H9 (cell line): ENCODE measurements at regions not wholly inside any gene's neighbourhood (a gene's known extent, or its start where the extent isn't known, plus 50 kb on each side); places are given as distances from the start of the nearest gene placed in this dataset.

Experiments
- DNase-seq: peaks from one replicate; pipeline ENCODE4 v3.0.0-alpha.2; 2017
- H2AFZ ChIP-seq: one replicate; pipeline ENCODE4 v1.6.1; 2013; ENCODE audit warnings: mild to moderate bottlenecking, low read length, control low read depth, moderate library complexity
- H2AK5ac ChIP-seq: 2 replicates; pipeline ENCODE4 v1.6.1; 2013; ENCODE audit warnings: low read length, control low read depth, mixed read lengths; ENCODE audit not compliant: insufficient read length
- H2BK120ac ChIP-seq: one replicate; pipeline ENCODE4 v1.6.1; 2013; ENCODE audit warnings: low read depth, mild to moderate bottlenecking, low read length, control low read depth, inconsistent platforms; ENCODE audit not compliant: poor library complexity, severe bottlenecking
- H2BK12ac ChIP-seq: 2 replicates; pipeline ENCODE4 v1.6.1; 2013; ENCODE audit warnings: low read length, control low read depth, mixed read lengths, low read depth; ENCODE audit not compliant: insufficient read length
- H2BK15ac ChIP-seq: 2 replicates; pipeline ENCODE4 v1.6.1; 2013; ENCODE audit warnings: low read depth, low read length, control low read depth
- H2BK20ac ChIP-seq: one replicate; pipeline ENCODE4 v1.6.1; 2013; ENCODE audit warnings: low read depth, mild to moderate bottlenecking, low read length, control low read depth, inconsistent platforms; ENCODE audit not compliant: poor library complexity, severe bottlenecking
- H2BK5ac ChIP-seq: 2 replicates; pipeline ENCODE4 v1.6.1; 2013; ENCODE audit warnings: low read length, control low read depth, mixed read lengths; ENCODE audit not compliant: insufficient read length
- H3K14ac ChIP-seq: 2 replicates; pipeline ENCODE4 v1.6.1; 2013; ENCODE audit warnings: low read length, control low read depth; ENCODE audit not compliant: insufficient read depth
- H3K18ac ChIP-seq: 2 replicates; pipeline ENCODE4 v1.6.1; 2013; ENCODE audit warnings: low read depth, mild to moderate bottlenecking, mixed read lengths, low read length, control low read depth; ENCODE audit not compliant: insufficient read length
- H3K23ac ChIP-seq: 2 replicates; pipeline ENCODE4 v1.6.1; 2013; ENCODE audit warnings: low read length, control low read depth, mixed read lengths, low read depth; ENCODE audit not compliant: insufficient read length
- H3K23me2 ChIP-seq: 2 replicates; pipeline ENCODE4 v1.6.1; 2013; ENCODE audit warnings: low read depth, mild to moderate bottlenecking, mixed read lengths, low read length, control low read depth; ENCODE audit not compliant: insufficient read length, poor library complexity, severe bottlenecking
- H3K27ac ChIP-seq: 2 replicates; pipeline ENCODE4 v1.5.1; 2013; ENCODE audit warnings: low read length, control low read depth, mixed read lengths, low read depth; ENCODE audit not compliant: insufficient read length
- H3K27me3 ChIP-seq: 2 replicates; pipeline ENCODE4 v1.6.1; 2013; ENCODE audit warnings: low read length, control low read depth, inconsistent platforms; ENCODE audit not compliant: insufficient read depth
- H3K4ac ChIP-seq: 2 replicates; pipeline ENCODE4 v1.6.1; 2013; ENCODE audit warnings: low read depth, mild to moderate bottlenecking, control low read depth, inconsistent platforms, low read length, moderate library complexity
- H3K4me1 ChIP-seq: 2 replicates; pipeline ENCODE4 v1.6.1; 2013; ENCODE audit warnings: low read length, control low read depth, inconsistent platforms; ENCODE audit not compliant: insufficient read depth
- H3K4me2 ChIP-seq: 2 replicates; pipeline ENCODE4 v1.6.1; 2013; ENCODE audit warnings: low read length, control low read depth, mixed read lengths; ENCODE audit not compliant: insufficient read length, insufficient read depth
- H3K56ac ChIP-seq: 2 replicates; pipeline ENCODE4 v1.6.1; 2013; ENCODE audit warnings: low read depth, mild to moderate bottlenecking, mixed read lengths, low read length, control low read depth; ENCODE audit not compliant: insufficient read length
- H3K79me1 ChIP-seq: 2 replicates; pipeline ENCODE4 v1.6.1; 2013; ENCODE audit warnings: low read depth, mild to moderate bottlenecking, moderate library complexity, low read length, control low read depth, inconsistent platforms; ENCODE audit not compliant: insufficient read depth, poor library complexity, severe bottlenecking
- H3K79me2 ChIP-seq: 2 replicates; pipeline ENCODE4 v1.6.1; 2013; ENCODE audit warnings: low read length, control low read depth, inconsistent platforms; ENCODE audit not compliant: insufficient read depth
- H3K9ac ChIP-seq: 2 replicates; pipeline ENCODE4 v1.6.1; 2013; ENCODE audit warnings: low read length, control low read depth, mixed read lengths; ENCODE audit not compliant: insufficient read length; ENCODE audit errors: extremely low read depth
- H3K9me3 ChIP-seq: one replicate; pipeline ENCODE4 v1.6.1; 2013; ENCODE audit warnings: low read depth, low read length, inconsistent platforms; ENCODE audit not compliant: control insufficient read depth
- H3T11ph ChIP-seq: one replicate; pipeline ENCODE4 v1.6.1; 2013; ENCODE audit warnings: mild to moderate bottlenecking, low read length, control low read depth, inconsistent platforms
- H4K20me1 ChIP-seq: one replicate; pipeline ENCODE4 v1.6.1; 2013; ENCODE audit not compliant: control insufficient read depth, insufficient read length, insufficient read depth
- H4K5ac ChIP-seq: 2 replicates; pipeline ENCODE4 v1.6.1; 2013; ENCODE audit warnings: low read depth, mild to moderate bottlenecking, mixed read lengths, low read length, control low read depth; ENCODE audit not compliant: insufficient read length
- H4K8ac ChIP-seq: replicated peaks from 2 replicates; pipeline ENCODE4 v1.6.1; 2013; ENCODE audit warnings: low read length, control low read depth, mixed read lengths, low read depth; ENCODE audit not compliant: insufficient read length
- H4K91ac ChIP-seq: 2 replicates; pipeline ENCODE4 v1.6.1; 2013; ENCODE audit warnings: low read depth, mild to moderate bottlenecking, moderate library complexity, mixed read lengths, low read length, control low read depth; ENCODE audit not compliant: insufficient read length
- H3K27ac Mint-ChIP-seq, 3 experiments: 2 replicates in 2 of 3; 3 replicates in 1 of 3; pipeline ENCODE4 v1.8.0; 2020 to 2021; ENCODE audit warnings: mixed read lengths in 3 of 3, mild to moderate bottlenecking in 1 of 3, moderate library complexity in 1 of 3
- H3K27me3 Mint-ChIP-seq: 2 replicates; pipeline ENCODE4 v1.8.0; 2021; ENCODE audit warnings: low read depth, mild to moderate bottlenecking, moderate library complexity, mixed read lengths
- H3K36me3 Mint-ChIP-seq, 3 experiments: 2 replicates in 2 of 3; 3 replicates in 1 of 3; pipeline ENCODE4 v1.8.0; 2020 to 2021; ENCODE audit warnings: low read depth in 3 of 3, mixed read lengths in 3 of 3; ENCODE audit not compliant: insufficient read depth in 1 of 3
- H3K4me1 Mint-ChIP-seq, 2 experiments: 2 replicates each; pipeline ENCODE4 v1.8.0; 2020; ENCODE audit warnings: mixed read lengths in 2 of 2
- H3K4me3 Mint-ChIP-seq, 2 experiments: 2 replicates in 1 of 2; 3 replicates in 1 of 2; pipeline ENCODE4 v1.8.0; 2020 to 2021; ENCODE audit warnings: mild to moderate bottlenecking in 2 of 2, mixed read lengths in 2 of 2, moderate library complexity in 1 of 2
- H3K9me3 Mint-ChIP-seq, 2 experiments: 2 replicates in 1 of 2; 3 replicates in 1 of 2; pipeline ENCODE4 v1.8.0; 2020; ENCODE audit warnings: mild to moderate bottlenecking in 2 of 2, mixed read lengths in 2 of 2, moderate library complexity in 1 of 2
- WGBS: extraction: QIAGEN DNeasy Blood & Tissue Kit; methylation state at CpG from one replicate; pipeline ENCODE4 v1.1.7; 2013; ENCODE audit warnings: missing lambda C conversion rate, low lambda C conversion rate, mixed read lengths; ENCODE audit not compliant: insufficient read length; ENCODE audit errors: extremely low coverage; 5-methylcytosine and 5-hydroxymethylcytosine counted together
- TF ChIP-seq, protein P1 (sequence below): fragments of 200-600 bp; sonication (generic); conservative IDR thresholded peaks from 3 replicates; pipeline ENCODE4 v1.8.0; 2021; ENCODE audit warnings: antibody characterized with exemption, mild to moderate bottlenecking

DNA sequence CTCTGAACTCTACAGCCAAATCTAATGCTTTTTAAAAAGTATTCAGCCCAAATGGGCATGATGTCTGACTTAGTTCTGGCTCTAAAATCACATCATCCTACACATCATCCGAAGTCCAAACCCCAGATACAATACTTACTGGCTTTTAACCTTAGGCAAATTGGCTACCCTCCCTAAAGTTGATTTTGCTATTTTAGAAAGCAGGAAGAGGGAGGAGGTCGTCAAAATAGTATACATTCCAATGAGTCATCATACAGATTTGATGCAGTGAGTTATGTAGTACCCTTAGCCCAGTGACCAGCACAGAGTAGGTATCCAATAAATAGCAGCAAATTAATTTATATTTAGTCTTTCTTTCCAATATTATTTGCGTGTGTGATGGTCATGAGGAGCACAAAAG is 582.0 kb upstream of the TUSC1 start:
- no peak overlapping the region for H2BK120ac ChIP-seq
- H3K4me2 ChIP-seq = no peak overlapping the region
- H3K27ac ChIP-seq = no peak overlapping the region
- H3K79me2 ChIP-seq = no peaks in the 10 kb centered on the region
- no peak overlapping the region for H3K14ac ChIP-seq
- Mint-ChIP-seq H3K9me3 (peaks cover 5 to 9% of the 10 kb centered on the region in 2 experiments; a peak in 4 of 5 replicates), H3K4me3 (no peak overlapping the region), H3K27ac (no peak overlapping the region), H3K36me3 (peaks cover 0 to 16% (median 0%) of the 10 kb centered on the region in 3 experiments; a peak in 3 of 7 replicates), H3K4me1 (peaks cover 3 to 6% of the 10 kb centered on the region in 2 experiments; a peak in 3 of 4 replicates), H3K27me3 (peaks cover 1% of the 10 kb centered on the region; the same call in 1 of the 2 replicates)
- no peak for DNase-seq
- no peaks in the 10 kb centered on the region; the same call in 1 of the 2 replicates for H3K4me1 ChIP-seq
- no peak overlapping the region for H4K8ac ChIP-seq
- no peaks in the 10 kb centered on the region for H3K27me3 ChIP-seq
- no peaks in the 10 kb centered on the region for H3K79me1 ChIP-seq
- H2BK20ac ChIP-seq = no peak overlapping the region
- no peaks in the 10 kb centered on the region for H3K23me2 ChIP-seq
- H2AFZ ChIP-seq = no peak overlapping the region
- H3K18ac ChIP-seq = no peak overlapping the region
- no peaks in the 10 kb centered on the region for H3K9me3 ChIP-seq
- no peak overlapping the region for H2AK5ac ChIP-seq
- H3K23ac ChIP-seq = no peak overlapping the region
- no peak overlapping the region for H3K56ac ChIP-seq
- TF ChIP-seq, protein P1, sequence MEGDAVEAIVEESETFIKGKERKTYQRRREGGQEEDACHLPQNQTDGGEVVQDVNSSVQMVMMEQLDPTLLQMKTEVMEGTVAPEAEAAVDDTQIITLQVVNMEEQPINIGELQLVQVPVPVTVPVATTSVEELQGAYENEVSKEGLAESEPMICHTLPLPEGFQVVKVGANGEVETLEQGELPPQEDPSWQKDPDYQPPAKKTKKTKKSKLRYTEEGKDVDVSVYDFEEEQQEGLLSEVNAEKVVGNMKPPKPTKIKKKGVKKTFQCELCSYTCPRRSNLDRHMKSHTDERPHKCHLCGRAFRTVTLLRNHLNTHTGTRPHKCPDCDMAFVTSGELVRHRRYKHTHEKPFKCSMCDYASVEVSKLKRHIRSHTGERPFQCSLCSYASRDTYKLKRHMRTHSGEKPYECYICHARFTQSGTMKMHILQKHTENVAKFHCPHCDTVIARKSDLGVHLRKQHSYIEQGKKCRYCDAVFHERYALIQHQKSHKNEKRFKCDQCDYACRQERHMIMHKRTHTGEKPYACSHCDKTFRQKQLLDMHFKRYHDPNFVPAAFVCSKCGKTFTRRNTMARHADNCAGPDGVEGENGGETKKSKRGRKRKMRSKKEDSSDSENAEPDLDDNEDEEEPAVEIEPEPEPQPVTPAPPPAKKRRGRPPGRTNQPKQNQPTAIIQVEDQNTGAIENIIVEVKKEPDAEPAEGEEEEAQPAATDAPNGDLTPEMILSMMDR = no peak
- H2BK15ac ChIP-seq = no peak overlapping the region
- no peak overlapping the region for H4K5ac ChIP-seq
- no peak overlapping the region for H3K4ac ChIP-seq
- no CpG with 5 or more reads among the region's 3 CpGs for WGBS
- no peak overlapping the region for H4K91ac ChIP-seq
- H2BK5ac ChIP-seq = no peak overlapping the region
- H2BK12ac ChIP-seq = no peak overlapping the region
- no peak overlapping the region for H3K9ac ChIP-seq
- H3T11ph ChIP-seq = no peak overlapping the region
- H4K20me1 ChIP-seq = no peaks in the 10 kb centered on the region
